ENCODE measurements at regions not wholly inside any gene's neighbourhood (a gene's known extent, or its start where the extent isn't known, plus 50 kb on each side); places are given as distances from the start of the nearest gene placed in this dataset.

- TF ChIP-seq POLR2AphosphoS5 (IDR thresholded peaks at IDR 0.05; ENCODE audit: borderline replicate concordance, low read depth, low read length): no peak
- no peak for TF ChIP-seq EZH2 (IDR thresholded peaks at IDR 0.05)
Observed at GRCh38 chr1:90175490-90176167, 180.7 kb downstream of the ZNF326 start.
